ENCODE measurements at regions not wholly inside any gene's neighbourhood (a gene's known extent, or its start where the extent isn't known, plus 50 kb on each side); places are given as distances from the start of the nearest gene placed in this dataset.
"Not testable (repeated sequence)": the region's sequence is repeated elsewhere in the genome, so short reads cannot be mapped to it uniquely, and the experiment has no call there.

DNA sequence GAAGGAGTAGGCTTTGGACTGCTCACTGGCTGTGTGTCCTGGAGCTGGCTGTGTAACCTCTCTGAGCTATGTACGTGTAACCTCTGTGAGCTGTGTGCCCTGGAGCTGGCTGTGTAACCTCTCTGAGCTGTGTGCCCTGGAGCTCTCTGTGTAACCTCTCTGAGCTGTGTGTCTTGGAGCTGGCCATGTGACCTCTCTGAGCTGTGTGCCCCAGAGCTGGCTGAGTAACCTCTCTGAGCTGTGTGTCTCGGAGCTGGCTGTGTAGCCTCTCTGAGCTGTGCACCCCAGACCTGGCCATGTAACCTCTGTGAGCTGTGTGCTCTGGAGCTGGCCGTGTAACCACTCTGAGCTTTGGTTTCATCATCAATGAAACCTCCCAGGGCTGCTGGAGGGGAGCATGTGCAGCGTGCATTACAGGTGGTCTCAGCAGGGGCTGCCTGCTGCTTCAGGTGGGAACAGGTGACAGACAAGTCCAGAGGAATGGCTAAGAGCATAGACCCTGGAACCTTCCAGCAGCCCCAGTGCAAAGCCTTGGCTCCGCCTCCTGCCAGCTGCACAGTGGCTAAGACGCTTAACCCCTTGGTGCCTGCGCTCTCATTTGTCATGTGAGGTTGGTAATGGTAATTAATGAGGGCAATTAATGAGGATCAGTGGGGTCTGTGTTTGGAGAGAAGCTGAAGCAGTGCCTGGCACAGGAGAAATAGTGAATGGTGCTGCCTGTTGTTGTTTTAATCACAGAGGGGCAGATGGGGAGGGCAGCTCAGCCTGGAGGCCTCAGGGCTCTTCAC, 86.7 kb downstream of the KATNIP start:
- ATAC-seq (no peak), DNase-seq (ENCODE audit: low spot score) (no peak)
- intact Hi-C loops (cut with DNase I), result no loop called here

DNA sequence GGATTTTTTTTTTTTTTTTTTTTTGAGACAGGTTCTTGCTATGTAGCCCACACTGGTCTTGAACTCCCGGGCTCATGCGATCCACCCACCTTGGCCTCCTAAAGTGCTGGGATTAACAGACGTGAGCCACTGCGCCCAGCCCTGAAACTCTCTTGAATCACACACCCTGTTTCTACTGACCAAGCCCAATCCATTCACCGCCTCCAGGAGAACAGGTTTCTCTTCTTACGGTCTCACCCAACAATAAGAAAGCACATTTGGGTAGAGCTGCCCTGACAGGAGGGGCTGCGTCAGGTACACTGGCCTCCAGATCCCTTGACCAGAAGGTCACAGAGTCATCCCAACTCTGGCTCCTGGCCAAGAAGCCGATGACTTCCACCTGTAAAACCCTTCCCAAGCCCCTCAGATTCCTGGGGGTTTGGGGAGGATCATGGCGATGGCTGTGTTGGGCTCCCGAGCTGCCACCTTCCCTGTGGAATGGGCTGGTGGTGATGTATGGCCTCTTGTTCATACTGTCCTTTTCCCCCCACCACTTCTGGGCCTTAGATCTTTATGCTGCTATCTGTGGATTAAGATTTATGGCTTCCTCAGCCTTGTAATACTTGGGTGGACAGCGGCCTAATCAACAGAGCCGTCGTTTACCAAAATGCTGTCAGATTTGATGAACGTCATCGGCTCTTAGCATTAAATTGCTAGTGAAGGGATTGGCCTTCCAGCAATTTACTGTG, 89.1 kb downstream of the KATNIP start:
- no peak for ATAC-seq
- intact Hi-C loops (cut with DNase I), result no loop called here
- DNase-seq (ENCODE audit: low spot score), result no peak

DNA sequence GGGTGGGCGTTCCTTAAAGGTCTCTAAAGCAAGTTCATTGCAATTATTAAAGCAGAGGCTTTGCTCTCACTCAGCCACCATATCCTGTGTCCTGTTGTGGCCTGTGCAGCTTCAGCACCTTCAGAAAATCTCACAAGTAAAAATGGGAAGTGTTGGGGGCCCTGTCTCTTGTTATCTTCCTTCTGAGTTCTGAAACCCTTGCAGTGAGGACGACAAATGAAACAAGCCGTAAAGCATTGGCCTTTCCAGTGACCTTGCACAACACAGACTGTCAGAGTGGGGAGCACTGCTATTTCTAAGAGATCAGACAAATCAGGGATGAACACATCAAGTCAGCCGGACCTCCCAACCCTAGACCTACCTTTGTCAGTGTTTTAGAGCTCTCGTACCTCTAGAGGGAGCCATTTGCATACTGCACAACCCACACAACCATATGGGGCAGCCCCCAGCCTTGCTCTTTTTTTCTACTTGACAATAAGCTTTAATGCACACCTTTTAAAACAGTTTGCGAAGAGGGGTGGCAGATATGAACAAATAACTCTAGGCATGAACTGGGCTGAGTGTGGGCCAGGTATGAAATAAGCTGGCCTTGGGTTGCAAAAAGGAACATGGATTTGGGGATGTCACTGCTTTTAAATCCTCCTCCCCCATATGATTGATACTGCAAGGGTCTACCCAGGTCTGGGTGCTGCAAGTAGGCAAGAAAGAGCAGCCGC, 89.8 kb downstream of the KATNIP start:
- no peak for DNase-seq (ENCODE audit: low spot score)
- peak; percentile 71 for ATAC-seq
- intact Hi-C loops (cut with DNase I), result loop anchor here (5.0 to 10.0 kb wide), 2 partner anchors 85 to 438 kb away; partner anchors contain the start of gene KATNIP

DNA sequence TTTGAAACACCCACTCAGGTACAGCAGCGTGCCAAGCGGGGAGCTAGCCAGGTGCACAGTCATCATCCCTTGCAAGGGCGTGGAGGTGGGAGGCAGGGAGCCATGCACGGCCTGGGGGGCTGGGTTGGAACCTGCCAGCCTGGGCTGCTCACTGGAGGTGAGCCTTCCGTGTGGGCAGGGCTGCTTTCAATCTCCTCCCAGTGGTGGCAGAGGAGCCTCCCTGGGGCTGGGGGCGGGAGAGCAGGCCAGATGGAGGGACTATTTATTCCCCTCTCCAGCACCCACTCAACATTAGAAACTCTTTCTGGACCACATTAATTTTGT, 90.3 kb downstream of the KATNIP start:
- intact Hi-C loops (cut with DNase I), result loop anchor here (5.0 to 10.0 kb wide), 2 partner anchors 85 to 437 kb away; partner anchors contain the start of gene KATNIP
- ATAC-seq (no peak), DNase-seq (ENCODE audit: low spot score) (no peak)

DNA sequence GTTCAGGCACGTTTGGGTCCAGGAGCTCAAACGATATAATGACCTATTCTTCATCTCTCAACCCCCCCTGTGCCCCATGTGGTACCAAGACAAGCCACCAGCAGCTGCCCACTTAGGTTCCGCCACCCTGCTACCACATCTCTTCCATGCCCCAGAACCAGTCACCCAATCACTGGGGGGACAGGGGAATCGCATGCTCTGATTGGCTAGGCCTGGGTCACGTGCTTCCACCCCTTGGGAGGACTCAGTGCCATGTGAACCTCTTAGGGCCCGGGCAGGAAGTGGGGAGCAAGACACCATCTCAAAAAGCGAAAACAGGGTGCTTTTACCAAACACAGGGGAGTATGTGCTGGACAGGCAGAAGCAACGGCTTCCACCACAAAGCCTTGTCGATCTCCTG, 91.3 kb downstream of the KATNIP start:
- ATAC-seq, result no peak
- no peak for DNase-seq (ENCODE audit: low spot score)
- intact Hi-C loops (cut with DNase I), result loop anchor here (5.0 to 10.0 kb wide), 2 partner anchors 86 to 436 kb away; partner anchors contain the start of gene KATNIP

DNA sequence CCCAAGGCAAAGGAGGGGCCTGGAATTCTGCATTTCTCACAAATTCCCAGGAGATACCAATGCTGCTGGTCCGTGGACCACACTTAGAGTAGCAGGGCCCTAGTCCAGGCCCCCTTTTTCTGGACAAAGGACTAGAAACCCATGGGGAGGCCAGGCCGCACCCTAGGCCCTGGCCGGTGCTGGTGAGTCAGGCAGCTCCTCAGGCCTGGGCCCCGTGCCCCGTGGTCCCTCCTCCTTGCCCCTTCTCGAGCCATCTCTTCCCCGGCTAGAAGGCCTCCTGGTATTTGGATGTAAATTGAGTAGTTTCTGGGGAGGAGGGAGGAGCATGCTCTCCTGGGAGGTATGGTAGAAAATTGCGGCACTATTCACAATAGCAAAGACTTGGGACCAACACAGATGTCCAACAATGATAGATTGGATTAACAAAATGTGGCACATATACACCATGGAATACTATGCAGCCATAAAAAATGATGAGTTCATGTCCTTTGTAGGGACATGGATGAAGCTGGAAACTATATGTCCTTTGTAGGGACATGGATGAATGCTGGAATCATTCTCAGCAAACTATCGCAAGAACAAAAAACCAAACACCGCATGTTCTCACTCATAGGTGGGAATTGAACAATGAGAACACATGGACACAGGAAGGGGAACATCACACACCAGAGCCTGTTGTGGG, 91.9 kb downstream of the KATNIP start:
- intact Hi-C loops (cut with DNase I), result loop anchor here (5.0 to 10.0 kb wide), 2 partner anchors 87 to 435 kb away; partner anchors contain the start of gene KATNIP
- not testable (repeated sequence) for DNase-seq (ENCODE audit: low spot score); ATAC-seq

DNA sequence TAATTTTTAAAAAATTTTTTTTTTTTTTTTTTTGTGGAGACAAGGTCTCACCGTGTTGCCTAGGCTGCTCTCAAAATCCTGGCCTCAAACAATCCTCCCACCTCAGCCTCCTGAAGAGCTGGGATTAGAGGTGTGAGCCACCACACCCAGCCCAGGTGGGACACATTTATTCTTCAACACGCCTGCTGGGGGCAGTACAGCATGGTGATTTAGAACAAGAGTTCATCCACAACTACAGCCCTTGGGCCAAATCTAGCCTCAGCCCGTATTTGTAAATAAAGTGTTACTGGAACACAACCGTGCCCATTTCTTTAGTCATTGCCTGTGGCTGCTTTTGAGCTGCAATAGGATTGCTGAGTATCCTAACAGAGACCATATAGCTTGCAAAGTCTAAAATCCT, 92.8 kb downstream of the KATNIP start:
- ATAC-seq, result no peak
- intact Hi-C loops (cut with DNase I), result loop anchor here (5.0 to 10.0 kb wide), 2 partner anchors 88 to 435 kb away; partner anchors contain the start of gene KATNIP
- DNase-seq (ENCODE audit: low spot score), result no peak

DNA sequence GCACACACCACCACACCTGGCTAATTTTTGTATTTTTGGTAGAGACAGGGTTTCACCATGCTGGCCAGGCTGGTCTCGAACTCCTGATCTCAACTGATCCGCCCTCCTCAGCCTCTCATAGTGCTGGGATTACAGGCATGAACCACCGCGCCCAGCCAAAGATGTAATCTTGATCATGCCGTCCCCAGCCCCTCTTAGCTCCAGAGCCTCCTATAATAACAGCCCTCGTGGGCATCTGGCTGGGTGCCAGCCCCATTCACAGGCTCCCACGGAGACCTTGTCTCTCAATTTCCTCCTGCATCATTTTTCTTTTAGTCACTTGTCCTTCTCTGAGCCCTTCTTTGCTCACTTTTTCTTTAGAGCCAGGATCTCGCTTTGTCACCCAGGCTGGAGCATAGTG, 94.2 kb downstream of the KATNIP start:
- DNase-seq (ENCODE audit: low spot score), result no peak
- intact Hi-C loops (cut with DNase I), result loop anchor here (5.0 to 10.0 kb wide), 2 partner anchors 89 to 433 kb away; partner anchors contain the start of gene KATNIP
- ATAC-seq, result no peak

DNA sequence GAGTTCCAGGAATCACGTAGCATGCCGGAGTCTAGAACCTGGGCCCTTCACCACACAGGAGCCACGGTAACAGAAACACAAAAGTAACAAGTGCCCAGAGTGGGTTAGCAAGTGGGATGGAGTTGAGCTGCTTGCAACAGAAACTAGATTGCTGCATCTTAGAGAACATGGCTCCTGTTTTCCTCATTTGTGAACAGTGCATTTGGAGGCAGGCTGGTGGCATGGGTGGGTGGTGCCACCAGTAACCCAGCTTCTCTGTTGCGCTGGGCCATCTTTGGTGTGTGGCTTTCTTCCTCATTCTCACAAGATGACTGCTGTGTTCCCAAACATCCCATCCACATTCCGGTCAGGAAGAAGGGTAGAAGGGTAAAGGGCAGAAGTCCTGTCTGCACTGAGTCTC, 95.5 kb downstream of the KATNIP start:
- DNase-seq (ENCODE audit: low spot score) (no peak), ATAC-seq (no peak)
- intact Hi-C loops (cut with DNase I), result loop anchor here (10.0 kb wide), 1 partner anchor 91 kb away; the partner anchor contains the start of gene KATNIP

DNA sequence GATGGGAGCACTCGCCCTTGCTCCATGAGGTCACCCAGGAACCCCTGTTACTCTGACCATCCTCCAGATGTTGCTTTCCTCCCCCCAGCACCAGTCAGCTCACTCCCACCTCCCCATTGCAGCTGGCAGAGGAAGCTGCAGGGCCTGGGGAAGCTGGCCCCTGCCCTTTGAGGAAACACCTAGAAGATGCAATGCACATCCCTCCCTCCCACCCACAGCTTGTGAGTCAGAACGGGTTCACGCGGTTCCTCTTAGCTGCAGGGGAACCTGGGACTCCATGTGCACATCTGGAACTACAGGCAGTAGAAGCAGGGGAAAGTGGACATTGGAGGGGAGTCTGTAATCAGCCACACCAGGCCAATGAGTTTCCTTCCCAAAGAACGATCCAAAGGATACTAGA, 96.9 kb downstream of the KATNIP start:
- intact Hi-C loops (cut with DNase I), result loop anchor here (10.0 kb wide), 1 partner anchor 92 kb away; the partner anchor contains the start of gene KATNIP
- ATAC-seq (no peak), DNase-seq (ENCODE audit: low spot score) (no peak)

GRCh38 chr16:27649021-27649420, 99.1 kb downstream of the KATNIP start:
- intact Hi-C loops (cut with DNase I), result loop anchor here (10.0 kb wide), 1 partner anchor 94 kb away; the partner anchor contains the start of gene KATNIP
- ATAC-seq, result no peak
- no peak for DNase-seq (ENCODE audit: low spot score)

GRCh38 chr16:27650073-27650701, 100.2 kb downstream of the KATNIP start:
- no peak for ATAC-seq
- no peak for DNase-seq (ENCODE audit: low spot score)
- intact Hi-C loops (cut with DNase I), result no loop called here

DNA sequence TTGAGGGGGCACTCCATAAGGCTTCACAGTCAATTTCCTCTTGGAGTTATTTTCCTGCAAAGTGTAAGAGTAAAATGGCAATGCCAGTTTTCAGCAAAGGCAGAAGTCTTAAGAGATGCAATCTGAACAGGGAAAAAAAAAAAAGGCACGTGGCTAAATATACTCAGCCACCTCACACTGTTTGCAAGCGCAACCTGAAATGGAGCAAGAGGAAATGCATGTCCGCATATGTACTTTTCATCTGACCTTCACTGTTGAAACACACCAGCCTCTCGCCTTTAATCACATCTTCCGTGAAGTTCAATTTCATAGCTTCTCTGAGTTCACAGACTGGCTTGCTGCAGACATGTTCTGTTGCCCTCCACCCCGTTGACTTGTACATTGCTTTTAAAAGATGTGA, 101.4 kb downstream of the KATNIP start:
- intact Hi-C loops (cut with DNase I), result no loop called here
- ATAC-seq, result no peak
- DNase-seq (ENCODE audit: low spot score), result no peak

GRCh38 chr16:27657811-27658210, 107.9 kb downstream of the KATNIP start:
- ATAC-seq, result no peak
- intact Hi-C loops (cut with DNase I), result no loop called here
- no peak for DNase-seq (ENCODE audit: low spot score)

DNA sequence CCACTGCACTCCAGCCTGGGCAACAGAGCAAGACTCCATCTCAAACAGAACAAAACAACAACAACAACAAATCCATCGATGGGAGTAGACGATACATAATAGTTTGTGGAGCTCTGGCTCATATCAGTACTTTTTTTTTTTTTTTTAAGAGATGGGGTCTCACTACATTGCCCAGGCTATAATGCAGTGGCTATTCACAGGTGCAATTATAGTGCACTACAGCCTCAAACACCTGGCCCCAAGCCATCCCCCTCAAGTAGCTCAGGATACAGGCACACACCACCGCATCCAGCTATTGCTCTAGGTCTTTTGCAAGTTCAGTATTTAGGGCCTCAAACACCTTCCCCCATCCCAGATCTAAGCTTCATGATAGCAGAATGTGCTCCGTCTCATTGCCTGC, 110.6 kb downstream of the KATNIP start:
- DNase-seq (ENCODE audit: low spot score) (no peak), ATAC-seq (no peak)
- intact Hi-C loops (cut with DNase I), result no loop called here

DNA sequence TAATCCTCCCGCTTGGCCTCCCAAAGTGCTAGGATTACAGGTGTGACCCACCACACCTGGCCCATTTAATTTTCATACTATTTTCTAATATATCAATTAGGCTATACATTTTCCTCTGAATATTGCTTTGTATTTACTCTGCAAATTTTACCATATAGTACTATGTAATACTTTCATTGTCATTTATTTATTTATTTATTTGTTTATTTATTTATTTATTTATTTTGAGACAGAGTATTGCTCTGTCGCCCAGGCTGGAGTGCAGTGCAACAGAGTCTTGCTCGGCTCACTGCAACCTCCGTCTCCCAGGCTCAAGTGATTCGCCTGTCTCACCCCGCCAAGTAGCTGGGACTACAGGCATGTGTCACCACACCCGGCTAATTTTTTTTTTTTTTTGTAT, 113.3 kb downstream of the KATNIP start:
- ATAC-seq; DNase-seq (ENCODE audit: low spot score); intact Hi-C loops (cut with DNase I): not testable (repeated sequence)

DNA sequence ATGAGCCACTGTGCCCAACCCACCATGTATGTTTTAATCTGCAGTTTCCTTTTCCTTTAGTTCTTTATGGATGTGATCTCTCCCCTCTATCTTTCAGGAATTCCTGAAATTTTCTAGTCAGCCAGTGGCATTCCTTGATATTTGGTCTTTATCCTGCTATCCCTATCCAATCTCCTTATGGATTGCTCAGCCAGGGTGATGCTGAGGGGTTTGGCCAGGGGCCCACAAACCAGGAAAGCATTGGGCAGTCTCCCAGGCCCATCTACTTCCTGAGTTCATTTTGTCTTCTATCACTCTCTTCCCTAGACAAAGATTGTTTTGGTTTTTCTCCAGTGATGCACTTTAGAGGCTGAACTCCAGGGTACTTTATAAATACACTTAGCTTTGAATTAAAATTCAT, 115.9 kb downstream of the KATNIP start:
- DNase-seq (ENCODE audit: low spot score) (no peak), ATAC-seq (no peak)
- intact Hi-C loops (cut with DNase I), result no loop called here

- DNase-seq (ENCODE audit: low spot score) (no peak), ATAC-seq (no peak)
- intact Hi-C loops (cut with DNase I), result no loop called here
These were observed 120.3 kb downstream of the KATNIP start for GRCh38 chr16:27670071-27670810.
